Esophagus squamous epithelium (tissue), 4 donors: ENCODE measurements at regions not wholly inside any gene's neighbourhood (a gene's known extent, or its start where the extent isn't known, plus 50 kb on each side); places are given as distances from the start of the nearest gene placed in this dataset.

Experiments used
- CTCF ChIP-seq, 6 experiments: fragments of 450-650 bp in 4 of 6; fragments of 200-600 bp in 2 of 6; sonication (generic) in 2 of 6; IDR thresholded peaks; one replicate each; pipeline ENCODE4 v1.5.1; 2016 to 2019; ENCODE audit warnings: antibody characterized with exemption in 6 of 6, mild to moderate bottlenecking in 4 of 6, moderate library complexity in 4 of 6
- POLR2A ChIP-seq, 4 donors: fragments of 450-650 bp; IDR thresholded peaks; one replicate each; pipeline ENCODE4 v1.6.1; 2017; ENCODE audit warnings: antibody characterized with exemption in 4 of 4, mild to moderate bottlenecking in 4 of 4, moderate library complexity in 3 of 4

DNA sequence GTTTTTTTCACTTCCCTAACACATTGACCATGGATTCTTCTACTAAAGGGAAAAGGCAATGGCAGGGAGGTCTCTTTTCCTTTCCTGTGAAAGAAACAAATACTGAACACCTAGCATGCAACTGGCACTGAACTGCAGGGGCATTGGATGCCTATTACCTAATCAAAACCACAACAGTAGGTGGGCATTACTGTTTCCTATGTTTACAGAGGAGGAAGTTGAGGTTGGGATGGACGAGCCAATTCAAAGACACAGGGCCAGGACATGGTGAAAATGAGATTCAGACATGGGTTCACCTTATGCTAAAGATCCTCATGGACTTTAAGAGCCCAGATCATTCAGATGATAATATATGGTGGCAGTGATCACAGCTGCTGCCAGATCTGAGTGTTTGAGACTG lies 407.0 kb downstream of the MIAT start:
- TF ChIP-seq CTCF (IDR thresholded peaks at IDR 0.05), result no peak
- no peak for TF ChIP-seq POLR2A (IDR thresholded peaks at IDR 0.05)
